ENCODE measurements at regions not wholly inside any gene's neighbourhood (a gene's known extent, or its start where the extent isn't known, plus 50 kb on each side); places are given as distances from the start of the nearest gene placed in this dataset.

DNA sequence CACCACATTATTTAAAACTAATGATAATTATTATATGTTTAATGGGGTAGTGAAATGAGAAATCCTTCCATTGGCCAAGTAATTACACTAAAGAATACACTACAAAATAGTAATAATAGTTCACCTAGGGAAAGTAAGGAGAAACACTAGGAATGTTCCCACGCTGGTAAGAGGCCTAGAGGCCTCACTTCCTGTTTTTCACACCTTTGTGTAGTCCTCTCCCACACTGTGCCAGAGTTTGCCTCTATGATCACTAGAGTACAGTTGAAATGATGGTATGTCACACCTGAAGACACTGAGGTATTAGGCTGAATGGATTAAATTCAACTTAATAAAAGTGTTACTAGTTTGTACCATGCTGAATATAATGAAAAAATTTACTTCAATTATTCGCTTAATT is 1348.0 kb upstream of the ATXN8OS start:
- no peak overlapping the region for H2BK5ac ChIP-seq (ENCODE audit: low read depth, low read length)
- H2BK120ac ChIP-seq (replicated peaks; ENCODE audit: low read depth, low read length), result no peak overlapping the region
- H4K20me1 ChIP-seq (replicated peaks in 1 of 2; ENCODE audit: control insufficient read depth in 1 of 2, insufficient read depth in 2 of 2, low read length in 2 of 2), result no peaks in the 10 kb centered on the region
- H3K18ac ChIP-seq (ENCODE audit: extremely low read depth, low read length), result no peak overlapping the region
- H2BK15ac ChIP-seq (ENCODE audit: low read length), result no peak overlapping the region
- H3K4ac ChIP-seq (replicated peaks; ENCODE audit: insufficient read length, low read depth, low read length), result no peak overlapping the region
- H3K79me1 ChIP-seq (ENCODE audit: low read depth, low read length), result no peaks in the 10 kb centered on the region
- H3K9ac ChIP-seq (replicated peaks in 1 of 4; ENCODE audit: extremely low read depth in 1 of 4, low read depth in 3 of 4, low read length in 3 of 4), result no peak overlapping the region
- DNase-seq (ENCODE audit: low read depth in 1 of 2, low spot score in 2 of 2), result no peak
- no peak overlapping the region for H3K14ac ChIP-seq (ENCODE audit: insufficient read length)
- no peak overlapping the region for H3K4me3 ChIP-seq (ENCODE audit: extremely low read depth in 1 of 4, insufficient read depth in 2 of 4, low read depth in 3 of 4, low read length in 4 of 4)
- H2AFZ ChIP-seq (ENCODE audit: low read length), result no peak overlapping the region
- H2BK12ac ChIP-seq (ENCODE audit: low read depth, low read length), result no peak overlapping the region
- POLR2A ChIA-PET (ENCODE audit: partially characterized antibody), result no interaction called here
- 95% methylated on average over 2 of the region's 2 CpGs; no CpG with 5 or more reads in 1 of the 2 experiments for WGBS, 2 experiments (ENCODE audit: extremely low coverage in 1 of 2, insufficient coverage in 1 of 2, insufficient read length in 1 of 2, insufficient replicate concordance in 2 of 2, low coverage in 1 of 2, low lambda C conversion rate in 2 of 2, missing lambda C conversion rate in 1 of 2)
- no peaks in the 10 kb centered on the region for H3K9me3 ChIP-seq (ENCODE audit: insufficient read depth in 2 of 2, low read depth in 1 of 2, low read length in 1 of 2)
- H3K56ac ChIP-seq (replicated peaks; ENCODE audit: insufficient read length, low read depth, low read length), result no peak overlapping the region
- no peak for FAIRE-seq
- no peak overlapping the region for H3K23ac ChIP-seq (ENCODE audit: insufficient read length)
- no peak overlapping the region for H2BK20ac ChIP-seq (ENCODE audit: low read length)
- CTCF ChIA-PET (ENCODE audit: partially characterized antibody), result no interaction called here
- H3K36me3 ChIP-seq (ENCODE audit: control insufficient read depth in 2 of 4, insufficient read depth in 4 of 4, low read length in 3 of 4), result no peaks in the 10 kb centered on the region
- H2AK5ac ChIP-seq (ENCODE audit: low read depth, low read length), result no peak overlapping the region
- no peaks in the 10 kb centered on the region for H3K4me1 ChIP-seq (replicated peaks in 1 of 4; ENCODE audit: control insufficient read depth in 3 of 4, insufficient read depth in 4 of 4, low read length in 3 of 4)
- H3K23me2 ChIP-seq (ENCODE audit: low read depth, low read length), result no peaks in the 10 kb centered on the region; the same call in 1 of the 2 replicates
- no peaks in the 10 kb centered on the region for H3K79me2 ChIP-seq (ENCODE audit: control insufficient read depth in 1 of 2, insufficient read depth in 2 of 2, low read length in 2 of 2)
- H4K5ac ChIP-seq (ENCODE audit: insufficient read length, low read depth, low read length), result no peak overlapping the region
- H4K8ac ChIP-seq (ENCODE audit: extremely low read depth, insufficient read depth, low read length), result no peak overlapping the region
- H3K27ac ChIP-seq (ENCODE audit: low read depth, low read length), result no peak overlapping the region
- H3K4me2 ChIP-seq (ENCODE audit: insufficient read depth in 1 of 2, low read depth in 2 of 2, low read length in 2 of 2), result no peak overlapping the region
- no peak overlapping the region for H4K91ac ChIP-seq (replicated peaks; ENCODE audit: insufficient read length, low read length)
- H3K27me3 ChIP-seq (replicated peaks in 1 of 4; ENCODE audit: control insufficient read depth in 3 of 4, extremely low read depth in 1 of 4, insufficient read depth in 3 of 4, low read length in 3 of 4), result no peaks in the 10 kb centered on the region
- TF ChIP-seq USF2 (IDR thresholded peaks at IDR 0.05; ENCODE audit: low read length) (no peak), HDAC6 (IDR thresholded peaks at IDR 0.05; ENCODE audit: low read depth, low read length) (no peak)

All from H1 (cell line).